OCI-LY7 (cell line): ENCODE measurements at regions not wholly inside any gene's neighbourhood (a gene's known extent, or its start where the extent isn't known, plus 50 kb on each side); places are given as distances from the start of the nearest gene placed in this dataset.

Experiments used
- BruUV-seq: library from RNA; stranded (reverse); fragments of 400-500 nt; replicated peaks from 2 replicates; lab custom pipeline; 2021; lab: Mats Ljungman, UMichigan
- CTCF ChIA-PET: fragments of 300-600 bp; sonication (Branson Sonifier 250); formaldehyde crosslinking; loops from one replicate; lab custom pipeline; 2022; ENCODE audit warnings: antibody characterized with exemption; ENCODE audit not compliant: unreplicated experiment; lab: Charles Lee
- POLR2A ChIA-PET: fragments of 300-600 bp; sonication (Branson Sonifier 250); formaldehyde crosslinking; loops from one replicate; lab custom pipeline; 2022; ENCODE audit warnings: antibody characterized with exemption; lab: Charles Lee
- DNase-seq: peaks from one replicate; pipeline ENCODE4 v3.0.0-alpha.2; 2015; ENCODE audit warnings: low spot score
- H2AFZ ChIP-seq: fragments of 200-600 bp; sonication (generic), shearing (Covaris generic); 2 replicates; pipeline ENCODE4 v1.6.1; 2014; ENCODE audit warnings: mild to moderate bottlenecking, antibody characterized with exemption, low read length, moderate library complexity
- H3K27ac ChIP-seq: fragments of 200-600 bp; sonication (generic); 2 replicates; pipeline ENCODE4 v1.5.1; 2014; ENCODE audit warnings: mixed run types, low read depth, mild to moderate bottlenecking, moderate library complexity, low read length, inconsistent platforms; ENCODE audit not compliant: poor library complexity, severe bottlenecking
- H3K36me3 ChIP-seq: fragments of 200-600 bp; sonication (generic); 2 replicates; pipeline ENCODE4 v1.6.1; 2014; ENCODE audit warnings: mild to moderate bottlenecking, antibody characterized with exemption, low read length, moderate library complexity, mixed read lengths; ENCODE audit not compliant: insufficient read depth
- H3K4me1 ChIP-seq: fragments of 200-600 bp; sonication (generic); 2 replicates; pipeline ENCODE4 v1.5.1; 2014; ENCODE audit warnings: mild to moderate bottlenecking, low read length; ENCODE audit not compliant: insufficient read depth, poor library complexity, severe bottlenecking
- H3K4me2 ChIP-seq: fragments of 200-600 bp; sonication (generic); 2 replicates; pipeline ENCODE4 v1.6.1; 2014; ENCODE audit warnings: mild to moderate bottlenecking, low read length
- H3K4me3 ChIP-seq: fragments of 200-600 bp; sonication (generic); 2 replicates; pipeline ENCODE4 v1.5.1; 2014; ENCODE audit warnings: mild to moderate bottlenecking, low read depth, low read length; ENCODE audit not compliant: poor library complexity, severe bottlenecking
- H3K79me2 ChIP-seq: fragments of 200-600 bp; sonication (generic); 2 replicates; pipeline ENCODE4 v1.6.1; 2016; ENCODE audit warnings: low read depth, mild to moderate bottlenecking, low read length, moderate library complexity, mixed read lengths; ENCODE audit not compliant: insufficient read depth
- H3K9me2 ChIP-seq: fragments of 200-600 bp; sonication (generic); 2 replicates; pipeline ENCODE4 v1.6.1; 2016; ENCODE audit warnings: mild to moderate bottlenecking, low read length, mixed read lengths; ENCODE audit not compliant: insufficient read depth
- H3K9me3 ChIP-seq: fragments of 200-600 bp; sonication (generic); 2 replicates; pipeline ENCODE4 v1.6.1; 2014; ENCODE audit warnings: mild to moderate bottlenecking, mixed run types, low read length, mixed read lengths
- H4K20me1 ChIP-seq: fragments of 200-600 bp; sonication (generic); 2 replicates; pipeline ENCODE4 v1.6.1; 2014; ENCODE audit warnings: mild to moderate bottlenecking, antibody characterized with exemption, low read length, moderate library complexity, mixed read lengths; ENCODE audit not compliant: insufficient read depth
- CTCF ChIP-seq: fragments of 200-600 bp; sonication (generic); conservative IDR thresholded peaks from 2 replicates; pipeline ENCODE4 v1.5.1; 2014; ENCODE audit warnings: mild to moderate bottlenecking, antibody characterized with exemption, low read length, moderate library complexity, mixed read lengths
- EZH2phosphoT487 ChIP-seq: fragments of 200-600 bp; sonication (generic); IDR thresholded peaks from 2 replicates; pipeline ENCODE4 v1.6.1; 2018; ENCODE audit warnings: low read depth, borderline replicate concordance, mild to moderate bottlenecking, mixed run types, antibody characterized with exemption, low read length, moderate library complexity, mixed read lengths
- intact Hi-C: fragments of 100-400 bp; cut with micrococcal nuclease; formaldehyde crosslinking; loops from one replicate; pipeline ENCODE4 v1.10.0; 2022; ENCODE audit not compliant: unreplicated experiment

DNA sequence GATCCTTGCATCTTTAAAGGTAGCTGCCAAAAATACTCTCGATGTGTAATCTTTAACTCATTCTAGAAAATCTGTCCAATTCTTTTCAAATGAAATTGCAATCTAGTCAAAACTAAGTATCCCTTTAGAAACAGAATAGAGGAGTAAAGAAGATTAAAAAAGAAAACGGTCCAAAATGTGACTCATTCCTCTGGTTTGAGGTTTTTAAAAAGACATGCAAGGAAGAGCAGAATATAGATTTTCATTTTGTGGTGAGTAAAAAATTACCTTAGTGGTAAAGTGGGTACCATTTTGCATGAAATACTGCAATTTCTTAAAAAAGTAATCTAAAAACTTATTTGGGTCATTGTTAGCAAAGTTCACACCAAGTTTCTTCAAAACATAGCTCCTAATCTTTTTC lies 108.4 kb downstream of the BRMS1L start:
- Histone ChIP-seq H3K9me3 (no peaks in the 10 kb centered on the region), H3K4me2 (no peak overlapping the region), H2AFZ (no peak overlapping the region), H3K27ac (no peak overlapping the region), H3K4me1 (peaks cover 10% of the 10 kb centered on the region), H3K79me2 (no peaks in the 10 kb centered on the region), H3K4me3 (no peak overlapping the region), H3K36me3 (no peaks in the 10 kb centered on the region), H3K9me2 (no peaks in the 10 kb centered on the region), H4K20me1 (no peaks in the 10 kb centered on the region)
- DNase-seq: no peak
- no TSS peak for BruUV-seq
- ChIA-PET CTCF (no interaction called here), POLR2A (interaction anchor here (1.2 kb wide), 1 partner anchor 13 kb away, joined by 4 read pairs; no protein-coding TSS in a partner anchor)
- TF ChIP-seq EZH2phosphoT487 (no peak), CTCF (no peak)
- intact Hi-C loops: no loop called here

- Histone ChIP-seq H3K27ac (no peak overlapping the region), H3K79me2 (no peaks in the 10 kb centered on the region), H4K20me1 (no peaks in the 10 kb centered on the region), H3K4me1 (peaks cover 10% of the 10 kb centered on the region), H3K9me3 (no peaks in the 10 kb centered on the region), H3K36me3 (no peaks in the 10 kb centered on the region), H3K4me3 (peak overlapping the region; percentile 43), H3K9me2 (no peaks in the 10 kb centered on the region), H2AFZ (peak overlapping the region; percentile 78; the same call in 1 of the 2 replicates), H3K4me2 (peak overlapping the region; percentile 46)
- peak; percentile 11 for DNase-seq
- no peak for TF ChIP-seq EZH2phosphoT487
- no peak for TF ChIP-seq CTCF
- ChIA-PET CTCF (no interaction called here), POLR2A (interaction anchor here (0.9 kb wide), 1 partner anchor 80 kb away, joined by 3 read pairs; no protein-coding TSS in a partner anchor)
- intact Hi-C loops: no loop called here
- BruUV-seq: no TSS peak
Observed at GRCh38 chr14:35932659-35933159, 106.6 kb downstream of the BRMS1L start.

DNA sequence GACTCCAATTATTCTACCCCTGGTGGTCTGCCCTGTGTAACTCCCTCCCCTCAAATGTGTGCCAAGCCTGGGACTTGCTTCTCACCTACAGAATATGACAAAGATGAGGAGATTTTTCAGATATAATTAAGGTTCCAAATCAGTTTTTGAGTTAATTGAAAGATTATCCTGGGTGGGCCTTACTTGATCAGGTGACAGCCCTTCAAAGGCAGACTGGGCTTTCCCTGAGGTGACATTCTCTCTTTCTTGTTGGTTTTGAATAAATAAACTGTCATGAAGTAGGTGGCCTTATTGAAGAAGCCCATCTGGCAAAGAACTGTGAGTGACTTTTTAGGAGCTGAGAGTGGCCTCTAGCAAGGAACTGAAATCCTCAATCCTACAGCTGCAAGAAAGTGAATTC lies 106.0 kb downstream of the BRMS1L start:
- H3K4me2 ChIP-seq: peak overlapping the region; percentile 46
- peak overlapping the region; percentile 78; the same call in 1 of the 2 replicates for H2AFZ ChIP-seq
- H4K20me1 ChIP-seq: no peaks in the 10 kb centered on the region
- H3K27ac ChIP-seq: no peak overlapping the region
- intact Hi-C loops: no loop called here
- CTCF ChIA-PET: no interaction called here
- H3K9me2 ChIP-seq: no peaks in the 10 kb centered on the region
- POLR2A ChIA-PET: interaction anchor here (0.9 kb wide), 1 partner anchor 79 kb away, joined by 3 read pairs; no protein-coding TSS in a partner anchor
- no peaks in the 10 kb centered on the region for H3K79me2 ChIP-seq
- H3K4me1 ChIP-seq: peaks cover 10% of the 10 kb centered on the region
- TF ChIP-seq EZH2phosphoT487 (no peak), CTCF (no peak)
- H3K4me3 ChIP-seq: no peak overlapping the region
- DNase-seq: no peak
- no peaks in the 10 kb centered on the region for H3K36me3 ChIP-seq
- H3K9me3 ChIP-seq: no peaks in the 10 kb centered on the region
- BruUV-seq: no TSS peak
